Erythroblast (primary cell): ENCODE measurements at regions not wholly inside any gene's neighbourhood (a gene's known extent, or its start where the extent isn't known, plus 50 kb on each side); places are given as distances from the start of the nearest gene placed in this dataset.

Source experiments
- GATA1 ChIP-seq: IDR thresholded peaks from 2 replicates; pipeline ENCODE4 v1.6.1; 2011; ENCODE audit warnings: low read depth, mild to moderate bottlenecking, control low read depth, low read length, moderate library complexity
- POLR2A ChIP-seq: IDR thresholded peaks from 2 replicates; pipeline ENCODE4 v1.6.1; 2011; ENCODE audit warnings: mild to moderate bottlenecking, low read length

- no peak for TF ChIP-seq POLR2A
- TF ChIP-seq GATA1 = no peak
Measured at GRCh38 chrX:39338583-39338982, 537.3 kb downstream of the MID1IP1 start.
